VCaP (cell line): ENCODE measurements at regions not wholly inside any gene's neighbourhood (a gene's known extent, or its start where the extent isn't known, plus 50 kb on each side); places are given as distances from the start of the nearest gene placed in this dataset.

Experiments
- H3K27ac ChIP-seq: fragments of 450-650 bp; 2 replicates; pipeline ENCODE4 v1.5.1; 2017
- CTCF ChIP-seq: fragments of 450-650 bp; conservative IDR thresholded peaks from 2 replicates; pipeline ENCODE4 v1.5.1; 2017; ENCODE audit warnings: mild to moderate bottlenecking, moderate library complexity

DNA sequence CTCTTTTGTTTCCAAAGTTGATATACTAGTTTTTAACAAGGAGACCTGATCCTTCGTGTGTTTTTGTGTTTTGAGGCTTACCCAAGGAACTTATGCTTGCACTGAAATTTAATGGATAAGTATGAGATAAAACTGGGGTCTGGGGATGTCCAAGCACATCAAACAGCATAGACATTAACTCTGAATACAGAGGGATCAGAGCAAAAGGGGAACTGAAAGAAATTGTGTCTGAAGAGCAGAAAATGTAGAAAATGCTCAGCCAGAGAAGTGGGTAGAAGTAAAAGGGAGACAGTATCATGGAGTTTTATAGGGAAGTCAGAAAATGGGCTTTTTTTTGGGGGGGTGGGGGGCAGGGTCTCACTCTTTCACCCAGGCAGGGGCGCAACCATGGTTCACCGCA lies 695.4 kb downstream of the ARAP2 start:
- TF ChIP-seq CTCF: no peak
- H3K27ac ChIP-seq: no peak overlapping the region

DNA sequence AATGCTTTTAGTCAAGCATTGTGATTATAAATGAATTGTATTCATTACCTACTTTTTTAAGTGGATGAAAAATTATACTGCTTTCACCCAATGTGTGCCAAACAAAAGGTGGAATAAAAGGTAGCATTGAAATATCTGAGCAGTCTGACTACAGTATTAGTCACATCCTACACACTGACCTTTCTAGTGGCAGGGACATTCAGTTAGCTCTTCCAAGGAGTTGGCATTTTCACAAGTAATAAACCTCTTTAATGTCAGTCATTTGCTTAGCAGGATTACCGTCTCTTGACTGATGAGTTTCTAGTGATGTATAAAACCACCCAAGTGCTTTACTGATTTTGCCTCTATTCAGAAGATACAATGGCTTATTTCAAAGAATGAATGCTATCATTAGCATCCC lies 687.9 kb downstream of the ARAP2 start:
- H3K27ac ChIP-seq: no peak overlapping the region
- no peak for TF ChIP-seq CTCF

- no peak overlapping the region for H3K27ac ChIP-seq
- no peak for TF ChIP-seq CTCF
Observed at GRCh38 chr4:35559559-35560365, 684.6 kb downstream of the ARAP2 start.

DNA sequence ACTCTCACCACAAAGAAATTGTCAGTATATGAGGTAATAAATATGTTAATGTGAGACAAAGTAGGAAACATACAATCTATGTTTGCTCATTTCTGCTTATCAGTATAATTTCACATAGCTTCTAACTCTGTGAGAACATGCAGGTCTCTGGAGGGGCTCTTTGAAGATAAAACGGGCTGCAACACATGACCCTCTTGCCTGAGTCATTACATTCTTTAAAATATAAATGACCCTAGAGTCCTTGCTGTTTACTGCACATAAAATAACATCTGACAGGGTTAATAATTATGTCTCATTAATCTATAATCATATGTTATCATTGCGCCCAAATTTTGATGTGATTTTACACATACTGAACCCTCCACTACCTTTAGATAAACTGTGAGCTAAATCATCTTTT lies 681.5 kb downstream of the ARAP2 start:
- no peak for TF ChIP-seq CTCF
- H3K27ac ChIP-seq: no peak overlapping the region

DNA sequence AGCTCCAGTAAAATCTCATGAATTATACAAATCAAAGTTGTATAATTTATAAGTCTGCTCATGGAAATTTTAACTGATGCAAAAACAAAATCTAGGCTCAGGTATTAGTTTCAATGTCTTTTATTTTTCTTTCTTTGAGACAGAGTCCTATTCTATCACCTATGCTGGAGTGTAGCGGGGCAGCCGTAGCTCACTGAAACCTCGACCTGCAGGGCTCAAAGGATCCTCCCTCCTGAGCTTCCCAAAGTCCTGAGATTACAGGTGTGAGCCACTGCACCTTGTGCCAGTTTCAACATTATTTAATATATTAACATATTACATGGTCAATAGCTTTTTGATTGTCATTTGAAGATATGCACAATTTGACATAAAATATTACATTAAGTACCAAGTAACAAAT lies 678.7 kb downstream of the ARAP2 start:
- no peak overlapping the region for H3K27ac ChIP-seq
- no peak for TF ChIP-seq CTCF

- no peak for TF ChIP-seq CTCF
- no peak overlapping the region for H3K27ac ChIP-seq
Observed at GRCh38 chr4:35591035-35591434, 653.3 kb downstream of the ARAP2 start.

- TF ChIP-seq CTCF: no peak
- H3K27ac ChIP-seq: no peak overlapping the region
Observed at GRCh38 chr4:35604252-35604651, 640.1 kb downstream of the ARAP2 start.
